ENCODE measurements at regions not wholly inside any gene's neighbourhood (a gene's known extent, or its start where the extent isn't known, plus 50 kb on each side); places are given as distances from the start of the nearest gene placed in this dataset.

DNA sequence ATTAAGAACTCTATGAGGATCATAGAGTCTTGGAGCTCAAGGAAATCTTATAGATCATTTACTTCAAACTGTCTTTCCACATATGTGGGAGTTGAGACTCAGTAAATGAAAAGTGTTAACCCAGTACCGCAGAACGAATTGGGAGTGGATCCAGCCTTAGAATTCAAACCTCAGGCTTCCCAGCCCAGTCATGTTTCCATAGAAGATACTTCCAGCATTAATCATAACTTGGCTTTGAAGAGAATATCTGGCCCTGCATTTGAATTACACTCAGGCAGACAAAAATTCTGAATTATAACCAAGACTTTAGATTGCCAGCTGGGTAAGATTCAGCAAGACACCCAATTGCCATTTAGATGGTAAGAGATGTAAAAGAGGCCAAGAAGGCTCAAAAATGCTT, 972.0 kb downstream of the TUSC7 start:
- Histone ChIP-seq H3K27ac (no peak overlapping the region), H3K4me3 (no peak overlapping the region), H3K27me3 (no peaks in the 10 kb centered on the region), H3K9me3 (no peaks in the 10 kb centered on the region), H3K4me1 (no peaks in the 10 kb centered on the region), H3K36me3 (no peaks in the 10 kb centered on the region)
- ATAC-seq (no peak), DNase-seq (no peak)
- intact Hi-C loops (cut with DNase I), result no loop called here
- WGBS (ENCODE audit: insufficient coverage, low coverage, low lambda C conversion rate, missing lambda C conversion rate), result 66% methylated on average over 2 of the region's 2 CpGs
- TF ChIP-seq, protein P1, sequence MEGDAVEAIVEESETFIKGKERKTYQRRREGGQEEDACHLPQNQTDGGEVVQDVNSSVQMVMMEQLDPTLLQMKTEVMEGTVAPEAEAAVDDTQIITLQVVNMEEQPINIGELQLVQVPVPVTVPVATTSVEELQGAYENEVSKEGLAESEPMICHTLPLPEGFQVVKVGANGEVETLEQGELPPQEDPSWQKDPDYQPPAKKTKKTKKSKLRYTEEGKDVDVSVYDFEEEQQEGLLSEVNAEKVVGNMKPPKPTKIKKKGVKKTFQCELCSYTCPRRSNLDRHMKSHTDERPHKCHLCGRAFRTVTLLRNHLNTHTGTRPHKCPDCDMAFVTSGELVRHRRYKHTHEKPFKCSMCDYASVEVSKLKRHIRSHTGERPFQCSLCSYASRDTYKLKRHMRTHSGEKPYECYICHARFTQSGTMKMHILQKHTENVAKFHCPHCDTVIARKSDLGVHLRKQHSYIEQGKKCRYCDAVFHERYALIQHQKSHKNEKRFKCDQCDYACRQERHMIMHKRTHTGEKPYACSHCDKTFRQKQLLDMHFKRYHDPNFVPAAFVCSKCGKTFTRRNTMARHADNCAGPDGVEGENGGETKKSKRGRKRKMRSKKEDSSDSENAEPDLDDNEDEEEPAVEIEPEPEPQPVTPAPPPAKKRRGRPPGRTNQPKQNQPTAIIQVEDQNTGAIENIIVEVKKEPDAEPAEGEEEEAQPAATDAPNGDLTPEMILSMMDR (IDR thresholded peaks at IDR 0.05), result no peak
- TF ChIP-seq POLR2A (IDR thresholded peaks at IDR 0.05), result no peak

DNA sequence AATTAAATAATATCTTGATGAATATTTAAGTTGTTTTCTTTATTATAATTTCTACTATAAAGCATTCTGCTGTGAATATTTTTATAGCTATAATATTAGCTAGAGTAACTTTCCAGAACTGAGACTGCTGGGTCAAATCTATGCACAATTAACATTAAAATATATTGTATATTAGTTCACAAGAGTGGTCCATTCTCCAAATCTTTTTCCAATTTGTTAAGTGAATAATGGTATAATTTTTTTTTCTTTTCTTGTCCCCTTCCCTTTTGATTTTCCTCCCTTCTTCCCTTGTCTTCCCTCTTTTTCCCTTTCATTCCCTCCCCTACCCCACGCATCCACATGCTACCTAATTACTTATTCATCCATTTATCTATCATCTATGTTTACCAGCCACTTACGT, 977.5 kb downstream of the TUSC7 start:
- 40% methylated on average over 2 of the region's 2 CpGs for WGBS (ENCODE audit: insufficient coverage, low coverage, low lambda C conversion rate, missing lambda C conversion rate)
- Histone ChIP-seq H3K27me3 (no peaks in the 10 kb centered on the region), H3K27ac (no peak overlapping the region), H3K9me3 (no peaks in the 10 kb centered on the region), H3K4me1 (no peaks in the 10 kb centered on the region), H3K36me3 (no peaks in the 10 kb centered on the region), H3K4me3 (no peak overlapping the region)
- ATAC-seq (no peak), DNase-seq (no peak)
- intact Hi-C loops (cut with DNase I), result no loop called here
- TF ChIP-seq, protein P1 (IDR thresholded peaks at IDR 0.05), result no peak
- no peak for TF ChIP-seq POLR2A (IDR thresholded peaks at IDR 0.05)

DNA sequence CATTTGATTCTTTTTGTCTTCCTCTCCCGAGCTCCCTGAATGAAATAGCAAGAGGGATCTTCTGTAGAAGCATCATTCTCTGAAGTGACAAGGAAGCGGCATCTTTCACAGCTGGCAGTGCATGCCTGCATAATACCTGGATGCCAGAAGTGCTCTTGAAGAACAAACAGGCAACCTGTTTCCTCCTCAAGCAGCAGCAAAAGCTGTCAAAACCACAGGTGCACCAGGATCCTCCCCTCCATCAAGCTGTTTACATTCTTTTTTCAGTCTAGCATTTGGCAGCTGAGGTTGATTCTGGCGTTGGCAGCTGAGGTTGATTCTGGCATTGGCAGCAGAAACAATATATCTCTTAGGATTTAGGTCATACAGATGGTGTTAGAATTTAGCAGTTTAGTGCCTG, 979.0 kb downstream of the TUSC7 start:
- intact Hi-C loops (cut with DNase I), result no loop called here
- no peak for TF ChIP-seq POLR2A (IDR thresholded peaks at IDR 0.05)
- TF ChIP-seq, protein P1 (IDR thresholded peaks at IDR 0.05), result no peak
- H3K9me3 ChIP-seq, result no peaks in the 10 kb centered on the region
- no peak overlapping the region for H3K27ac ChIP-seq
- H3K4me3 ChIP-seq, result no peak overlapping the region
- H3K4me1 ChIP-seq, result no peaks in the 10 kb centered on the region
- no peaks in the 10 kb centered on the region for H3K27me3 ChIP-seq
- ATAC-seq (no peak), DNase-seq (no peak)
- no peaks in the 10 kb centered on the region for H3K36me3 ChIP-seq
- WGBS (ENCODE audit: insufficient coverage, low coverage, low lambda C conversion rate, missing lambda C conversion rate), result 33% methylated on average over 3 of the region's 3 CpGs

DNA sequence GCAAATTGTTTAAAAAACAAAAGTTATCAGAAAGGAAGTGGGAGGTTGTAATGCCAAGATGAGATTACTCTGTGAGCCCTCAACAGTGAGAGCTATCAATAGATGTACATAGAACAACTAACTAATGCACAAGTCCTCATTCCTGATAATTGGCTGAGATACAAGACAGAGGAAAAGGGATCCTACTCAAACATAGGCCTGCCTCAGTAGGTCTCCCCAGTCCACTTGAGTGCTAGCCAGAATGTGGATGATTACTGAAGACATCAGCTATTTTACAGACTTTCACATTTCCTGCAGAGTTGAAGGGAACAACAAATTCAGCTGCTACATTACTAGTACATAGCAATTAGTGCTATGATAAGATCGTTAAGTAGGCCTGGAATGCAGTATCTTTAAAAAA, 981.9 kb downstream of the TUSC7 start:
- ATAC-seq (no peak), DNase-seq (no peak)
- Histone ChIP-seq H3K27ac (no peak overlapping the region), H3K36me3 (no peaks in the 10 kb centered on the region), H3K27me3 (no peaks in the 10 kb centered on the region), H3K4me3 (no peak overlapping the region), H3K9me3 (no peaks in the 10 kb centered on the region), H3K4me1 (no peaks in the 10 kb centered on the region)
- 16% methylated on average over 1 of the region's 1 CpG for WGBS (ENCODE audit: insufficient coverage, low coverage, low lambda C conversion rate, missing lambda C conversion rate)
- TF ChIP-seq, protein P1 (IDR thresholded peaks at IDR 0.05), result no peak
- TF ChIP-seq POLR2A (IDR thresholded peaks at IDR 0.05), result no peak
- intact Hi-C loops (cut with DNase I), result no loop called here

DNA sequence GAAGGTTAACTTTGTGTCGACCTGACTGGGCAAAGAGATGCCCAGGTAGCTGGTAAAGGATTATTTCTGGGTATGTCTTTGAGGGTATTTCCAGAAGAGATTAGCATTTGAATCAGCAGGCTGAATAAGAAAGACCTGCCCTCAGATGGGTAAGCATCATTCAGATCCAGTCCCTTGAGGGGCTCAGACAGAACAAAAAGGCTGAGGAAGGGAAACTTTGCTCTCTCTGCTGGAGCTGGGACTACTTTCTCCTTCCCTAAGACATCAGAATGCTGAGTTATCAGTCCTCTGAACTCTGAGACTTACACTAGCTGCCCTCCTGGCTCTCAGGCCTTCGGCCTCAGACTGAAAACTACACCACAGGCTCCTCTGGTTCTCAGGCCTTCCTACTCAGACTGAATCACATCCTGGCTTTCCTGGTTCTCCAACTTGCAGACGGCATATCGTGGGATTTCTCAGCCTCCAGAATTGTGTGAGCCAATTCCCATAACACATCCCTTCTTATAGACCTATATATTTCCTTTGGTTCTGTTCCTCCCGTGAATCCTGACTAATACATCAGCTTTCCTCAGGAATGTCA, 982.9 kb downstream of the TUSC7 start:
- ATAC-seq, result no peak
- TF ChIP-seq, protein P1 (IDR thresholded peaks at IDR 0.05), result no peak
- no peak for TF ChIP-seq POLR2A (IDR thresholded peaks at IDR 0.05)

More for the DNA sequence above, 982.9 kb downstream of the TUSC7 start:
- Histone ChIP-seq H3K36me3 (no peaks in the 10 kb centered on the region), H3K4me3 (no peak overlapping the region), H3K27me3 (no peaks in the 10 kb centered on the region), H3K4me1 (no peaks in the 10 kb centered on the region), H3K27ac (no peak overlapping the region), H3K9me3 (no peaks in the 10 kb centered on the region)
- intact Hi-C loops (cut with DNase I), result no loop called here
- 27% methylated on average over 5 of the region's 5 CpGs for WGBS (ENCODE audit: insufficient coverage, low coverage, low lambda C conversion rate, missing lambda C conversion rate)
- no peak for DNase-seq

Data from right lobe of liver (tissue), 6 donors.